GM18517 (cell line): ENCODE measurements at regions not wholly inside any gene's neighbourhood (a gene's known extent, or its start where the extent isn't known, plus 50 kb on each side); places are given as distances from the start of the nearest gene placed in this dataset.
"Not testable (repeated sequence)": the region's sequence is repeated elsewhere in the genome, so short reads cannot be mapped to it uniquely, and the experiment has no call there.

Experiments used
- ATAC-seq: cut with Tn5 transposase; IDR thresholded peaks from one replicate; pipeline ENCODE4 v1.9.1; 2021; ENCODE audit warnings: mild to moderate bottlenecking, moderate library complexity; ENCODE audit not compliant: unreplicated experiment

GRCh38 chr12:17369556-17369955 is 720.4 kb downstream of the RERGL start:
- ATAC-seq, result no peak

- ATAC-seq, result no peak
Measured at GRCh38 chr12:17361224-17361623, 728.8 kb downstream of the RERGL start.

- no peak for ATAC-seq
Measured at GRCh38 chr12:17358835-17359234, 731.2 kb downstream of the RERGL start.

GRCh38 chr12:17357396-17357795 is 732.6 kb downstream of the RERGL start:
- no peak for ATAC-seq

GRCh38 chr12:17352164-17352563 is 737.8 kb downstream of the RERGL start:
- ATAC-seq, result no peak

- no peak for ATAC-seq
Measured at GRCh38 chr12:17348311-17348710, 741.7 kb downstream of the RERGL start.

GRCh38 chr12:17344649-17345048 is 738.7 kb upstream of the LMO3 start:
- no peak for ATAC-seq

- ATAC-seq, result no peak
Measured at GRCh38 chr12:17342381-17342961, 736.5 kb upstream of the LMO3 start.

- no peak for ATAC-seq
Measured at GRCh38 chr12:17335487-17335886, 729.5 kb upstream of the LMO3 start.

- no peak for ATAC-seq
Measured at GRCh38 chr12:17334784-17335183, 728.8 kb upstream of the LMO3 start.

- no peak for ATAC-seq
Measured at GRCh38 chr12:17333287-17333686, 727.3 kb upstream of the LMO3 start.

- no peak for ATAC-seq
Measured at GRCh38 chr12:17326649-17327048, 720.7 kb upstream of the LMO3 start.

GRCh38 chr12:17322090-17322489 is 716.1 kb upstream of the LMO3 start:
- ATAC-seq, result no peak

- no peak for ATAC-seq
Measured at GRCh38 chr12:17304503-17305347, 698.8 kb upstream of the LMO3 start.

GRCh38 chr12:17302001-17302400 is 696.0 kb upstream of the LMO3 start:
- no peak for ATAC-seq

GRCh38 chr12:17301544-17301943 is 695.6 kb upstream of the LMO3 start:
- ATAC-seq, result no peak

- no peak for ATAC-seq
Measured at GRCh38 chr12:17296882-17297281, 690.9 kb upstream of the LMO3 start.

- ATAC-seq, result no peak
Measured at GRCh38 chr12:17286874-17287273, 680.9 kb upstream of the LMO3 start.

- ATAC-seq, result no peak
Measured at GRCh38 chr12:17284873-17285272, 678.9 kb upstream of the LMO3 start.

- no peak for ATAC-seq
Measured at GRCh38 chr12:17283563-17283962, 677.6 kb upstream of the LMO3 start.

GRCh38 chr12:17282169-17282568 is 676.2 kb upstream of the LMO3 start:
- not testable (repeated sequence) for ATAC-seq

- ATAC-seq, result no peak
Measured at GRCh38 chr12:17278946-17279345, 673.0 kb upstream of the LMO3 start.

- no peak for ATAC-seq
Measured at GRCh38 chr12:17276196-17276595, 670.2 kb upstream of the LMO3 start.
